Colonic mucosa (tissue), 4 donors: ENCODE measurements at regions not wholly inside any gene's neighbourhood (a gene's known extent, or its start where the extent isn't known, plus 50 kb on each side); places are given as distances from the start of the nearest gene placed in this dataset.
"Not testable (repeated sequence)": the region's sequence is repeated elsewhere in the genome, so short reads cannot be mapped to it uniquely, and the experiment has no call there.

Source experiments
- DNase-seq: peaks from one replicate; pipeline ENCODE4 v3.0.0-alpha.2; 2020
- H3K27ac ChIP-seq: fragments of 200-600 bp; one replicate; pipeline ENCODE4 v1.8.0; 2021
- H3K27me3 ChIP-seq: fragments of 200-600 bp; one replicate; pipeline ENCODE4 v1.8.0; 2021
- H3K36me3 ChIP-seq: fragments of 200-600 bp; one replicate; pipeline ENCODE4 v1.8.0; 2021
- H3K4me1 ChIP-seq: fragments of 200-600 bp; one replicate; pipeline ENCODE4 v1.8.0; 2021; ENCODE audit warnings: mild to moderate bottlenecking
- H3K4me3 ChIP-seq: fragments of 200-600 bp; one replicate; pipeline ENCODE4 v1.8.0; 2021
- H3K9ac ChIP-seq, 2 donors: one replicate each; pipeline ENCODE4 v1.7.0; 2013; ENCODE audit warnings: control low read depth in 2 of 2, low read depth in 2 of 2, low read length in 2 of 2
- H3K9me3 ChIP-seq: fragments of 200-600 bp; one replicate; pipeline ENCODE4 v1.8.0; 2021
- intact Hi-C: fragments of 100-400 bp; cut with DNase I; formaldehyde crosslinking; loops from one replicate; pipeline ENCODE4 v1.14.1; 2022
- TF ChIP-seq, protein P1 (sequence below): fragments of 200-600 bp; IDR thresholded peaks from one replicate; pipeline ENCODE4 v1.8.0; 2022; ENCODE audit warnings: antibody characterized with exemption, mild to moderate bottlenecking
- donor health status: healthy.
- donor health status: DM: no; HTN: no; CAD: no.
- donor health status: DM: no; HTN: no; CAD: no.

DNA sequence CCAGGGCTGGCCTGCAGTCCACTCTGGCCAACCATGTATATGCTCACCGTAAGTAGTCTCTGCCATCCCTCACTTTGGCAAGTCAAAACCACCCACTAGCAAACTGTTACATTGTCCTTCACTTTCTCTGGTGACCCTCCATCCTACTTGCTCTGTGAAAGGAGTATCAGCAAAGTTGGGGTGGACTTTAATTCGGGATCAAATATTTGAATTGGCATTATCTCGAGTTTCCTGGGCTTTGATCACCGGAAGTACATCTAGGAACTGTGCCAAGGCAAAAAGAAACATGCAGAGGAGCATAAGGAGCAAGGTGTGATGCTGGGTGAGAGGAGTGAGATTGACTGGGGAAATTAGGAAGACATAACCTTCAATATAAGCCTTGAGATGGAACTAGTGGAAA, 188.9 kb upstream of the P2RY1 start:
- H3K36me3 ChIP-seq, result no peaks in the 10 kb centered on the region
- H3K4me1 ChIP-seq, result no peaks in the 10 kb centered on the region
- H3K4me3 ChIP-seq, result no peak overlapping the region
- DNase-seq, result no peak
- no peaks in the 10 kb centered on the region for H3K27me3 ChIP-seq
- no peaks in the 10 kb centered on the region for H3K9me3 ChIP-seq
- no peak overlapping the region for H3K27ac ChIP-seq
- TF ChIP-seq, protein P1, sequence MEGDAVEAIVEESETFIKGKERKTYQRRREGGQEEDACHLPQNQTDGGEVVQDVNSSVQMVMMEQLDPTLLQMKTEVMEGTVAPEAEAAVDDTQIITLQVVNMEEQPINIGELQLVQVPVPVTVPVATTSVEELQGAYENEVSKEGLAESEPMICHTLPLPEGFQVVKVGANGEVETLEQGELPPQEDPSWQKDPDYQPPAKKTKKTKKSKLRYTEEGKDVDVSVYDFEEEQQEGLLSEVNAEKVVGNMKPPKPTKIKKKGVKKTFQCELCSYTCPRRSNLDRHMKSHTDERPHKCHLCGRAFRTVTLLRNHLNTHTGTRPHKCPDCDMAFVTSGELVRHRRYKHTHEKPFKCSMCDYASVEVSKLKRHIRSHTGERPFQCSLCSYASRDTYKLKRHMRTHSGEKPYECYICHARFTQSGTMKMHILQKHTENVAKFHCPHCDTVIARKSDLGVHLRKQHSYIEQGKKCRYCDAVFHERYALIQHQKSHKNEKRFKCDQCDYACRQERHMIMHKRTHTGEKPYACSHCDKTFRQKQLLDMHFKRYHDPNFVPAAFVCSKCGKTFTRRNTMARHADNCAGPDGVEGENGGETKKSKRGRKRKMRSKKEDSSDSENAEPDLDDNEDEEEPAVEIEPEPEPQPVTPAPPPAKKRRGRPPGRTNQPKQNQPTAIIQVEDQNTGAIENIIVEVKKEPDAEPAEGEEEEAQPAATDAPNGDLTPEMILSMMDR, result no peak
- no peak overlapping the region for H3K9ac ChIP-seq
- intact Hi-C loops, result no loop called here

DNA sequence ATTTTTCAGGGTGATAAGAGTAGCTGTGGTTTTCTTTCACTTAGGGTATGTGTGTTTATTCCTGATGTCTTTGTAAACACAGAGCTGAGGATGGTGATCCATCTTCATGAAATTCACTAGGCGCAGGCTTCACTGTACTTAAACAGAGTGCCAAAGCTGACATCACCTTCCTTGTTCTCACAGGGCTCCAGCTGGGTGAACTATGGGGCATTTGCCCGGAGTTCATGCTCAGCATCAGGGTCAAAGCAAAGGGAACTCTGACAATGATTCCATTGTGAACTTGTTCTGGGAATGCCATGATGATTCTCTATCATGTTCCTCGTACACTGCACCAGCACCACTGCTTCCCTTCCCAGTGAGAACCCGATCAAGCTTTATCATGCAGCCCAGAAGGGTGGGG, 184.8 kb upstream of the P2RY1 start:
- no peak overlapping the region for H3K4me3 ChIP-seq
- intact Hi-C loops, result no loop called here
- TF ChIP-seq, protein P1, result no peak
- no peaks in the 10 kb centered on the region for H3K4me1 ChIP-seq
- no peaks in the 10 kb centered on the region for H3K9me3 ChIP-seq
- no peak overlapping the region for H3K27ac ChIP-seq
- no peak for DNase-seq
- no peak overlapping the region for H3K9ac ChIP-seq
- no peaks in the 10 kb centered on the region for H3K36me3 ChIP-seq
- no peaks in the 10 kb centered on the region for H3K27me3 ChIP-seq

DNA sequence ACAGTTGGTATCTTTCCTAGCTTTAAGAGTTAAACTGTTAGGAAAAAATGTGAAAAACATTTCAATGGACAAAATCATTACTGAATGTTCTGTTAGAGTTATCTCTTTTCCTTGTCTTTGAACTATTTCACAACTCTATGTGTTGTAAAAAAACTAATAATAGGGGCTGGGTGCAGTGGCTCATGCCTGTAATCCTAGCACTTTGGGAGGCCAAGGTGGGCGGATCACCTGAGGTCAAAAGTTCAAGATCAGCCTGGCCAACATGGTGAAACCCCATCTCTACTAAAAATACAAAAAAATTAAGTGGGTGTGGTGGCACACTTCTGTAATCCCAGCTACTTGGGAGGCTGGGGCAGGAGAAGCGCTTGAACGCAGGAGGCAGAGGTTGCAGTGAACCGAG, 184.0 kb upstream of the P2RY1 start:
- H3K9ac ChIP-seq, H3K4me3 ChIP-seq, H3K36me3 ChIP-seq, H3K27ac ChIP-seq, DNase-seq, H3K27me3 ChIP-seq, H3K9me3 ChIP-seq, intact Hi-C loops, H3K4me1 ChIP-seq: not testable (repeated sequence)

DNA sequence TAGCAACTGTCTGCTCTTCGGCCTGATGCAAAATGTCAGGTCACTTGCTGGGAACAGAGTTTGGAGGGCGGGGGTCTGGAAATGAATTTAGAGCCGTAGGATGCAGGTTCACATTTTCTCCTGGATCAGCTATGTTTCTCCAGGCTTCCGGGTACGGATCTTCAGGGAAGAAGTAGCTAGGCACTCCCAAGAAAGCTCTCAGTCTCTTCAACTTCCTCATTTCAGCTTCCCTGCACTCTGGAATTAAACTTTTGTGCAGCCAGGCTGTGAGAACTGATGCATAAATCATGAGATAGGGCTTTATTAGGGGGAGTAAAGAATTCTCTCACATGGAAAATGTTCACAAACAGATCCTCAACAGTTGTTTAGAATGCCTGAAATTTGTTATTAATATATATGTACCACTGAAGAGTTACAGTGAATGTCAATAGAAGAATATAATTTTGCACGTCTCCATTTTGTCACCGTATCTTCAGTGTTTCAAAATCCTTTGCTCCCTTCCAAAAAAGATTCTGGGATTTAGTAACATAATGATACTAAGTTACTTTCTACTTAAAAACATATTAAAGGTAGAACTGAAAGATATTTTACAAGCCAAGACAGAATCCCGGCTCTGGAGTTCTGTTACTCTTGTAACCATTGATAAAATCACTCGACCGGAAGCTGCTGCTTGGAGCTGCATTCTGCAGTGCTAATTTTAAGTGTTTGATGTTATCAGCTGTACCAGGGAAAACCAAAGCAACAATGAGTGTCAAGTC, 178.5 kb upstream of the P2RY1 start:
- DNase-seq, result no peak
- no peaks in the 10 kb centered on the region for H3K4me1 ChIP-seq
- H3K9ac ChIP-seq, result no peak overlapping the region
- H3K36me3 ChIP-seq, result no peaks in the 10 kb centered on the region
- no peaks in the 10 kb centered on the region for H3K27me3 ChIP-seq
- H3K9me3 ChIP-seq, result no peaks in the 10 kb centered on the region
- no peak overlapping the region for H3K4me3 ChIP-seq
- no peak overlapping the region for H3K27ac ChIP-seq
- TF ChIP-seq, protein P1, result no peak
- intact Hi-C loops, result no loop called here

DNA sequence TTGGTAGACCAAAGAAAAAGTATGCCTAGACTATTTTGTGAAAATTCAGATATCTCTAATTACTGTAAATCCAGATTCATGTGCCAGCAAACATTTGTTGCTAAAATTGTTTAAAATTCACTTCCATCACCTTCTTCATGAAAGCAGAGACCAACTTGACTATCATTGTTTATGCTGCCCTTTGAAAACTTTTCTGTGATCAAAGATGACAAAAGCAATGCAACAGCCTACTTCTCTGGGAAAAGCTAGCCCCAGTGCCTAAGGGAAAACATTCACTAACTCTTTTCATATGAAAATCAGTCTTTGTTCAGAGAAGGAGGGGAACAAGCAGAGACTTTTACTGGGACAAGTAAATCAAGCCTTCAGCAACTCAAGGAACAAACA, 178.0 kb upstream of the P2RY1 start:
- Histone ChIP-seq H3K4me1 (no peaks in the 10 kb centered on the region), H3K9ac (no peak overlapping the region), H3K9me3 (no peaks in the 10 kb centered on the region), H3K36me3 (no peaks in the 10 kb centered on the region), H3K4me3 (no peak overlapping the region), H3K27ac (no peak overlapping the region), H3K27me3 (no peaks in the 10 kb centered on the region)
- intact Hi-C loops, result no loop called here
- TF ChIP-seq, protein P1, result no peak
- DNase-seq, result no peak

DNA sequence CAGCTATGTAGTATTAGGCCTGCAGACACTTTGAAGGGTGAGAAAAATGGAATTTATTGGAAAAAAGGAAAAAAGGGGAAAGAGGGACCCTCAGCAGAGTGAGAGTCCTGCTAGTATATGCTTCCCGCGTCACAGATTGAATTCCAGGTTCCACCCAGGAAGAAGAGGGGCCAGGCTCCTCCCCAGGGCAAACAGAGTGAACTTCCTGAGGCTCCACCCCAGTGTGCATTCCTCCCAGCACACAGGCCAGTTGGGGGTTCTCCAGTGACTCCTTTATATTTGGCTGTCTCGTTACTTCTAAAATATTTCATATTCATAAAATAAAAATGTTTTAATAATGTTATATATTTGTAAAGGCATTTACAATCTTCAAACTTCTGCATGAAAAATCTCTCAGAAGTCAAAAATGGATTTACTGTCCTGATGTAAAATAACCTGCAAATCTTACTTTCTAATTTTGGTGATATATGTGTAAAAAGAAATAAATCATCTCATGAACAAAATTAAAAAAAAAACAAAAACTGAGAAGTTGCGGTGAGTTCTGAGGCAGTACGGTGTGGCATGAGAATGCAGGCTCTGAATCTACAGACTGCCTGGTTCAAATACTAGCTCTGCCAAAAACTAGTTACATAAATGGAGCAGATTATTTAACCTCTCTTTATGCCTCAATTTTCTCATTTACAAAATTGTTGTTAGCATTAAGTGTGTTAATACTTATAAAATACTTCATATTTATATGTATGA, 175.8 kb upstream of the P2RY1 start:
- TF ChIP-seq, protein P1, result no peak
- intact Hi-C loops, result no loop called here
- H3K27me3 ChIP-seq, result no peaks in the 10 kb centered on the region
- no peak for DNase-seq
- no peaks in the 10 kb centered on the region for H3K4me1 ChIP-seq
- no peaks in the 10 kb centered on the region for H3K36me3 ChIP-seq
- no peak overlapping the region for H3K4me3 ChIP-seq
- H3K9me3 ChIP-seq, result no peaks in the 10 kb centered on the region
- H3K27ac ChIP-seq, result no peak overlapping the region
- H3K9ac ChIP-seq, result no peak overlapping the region
